Midbrain (tissue), 1 donor: ENCODE measurements at regions not wholly inside any gene's neighbourhood (a gene's known extent, or its start where the extent isn't known, plus 50 kb on each side); places are given as distances from the start of the nearest gene placed in this dataset.
"Not testable (repeated sequence)": the region's sequence is repeated elsewhere in the genome, so short reads cannot be mapped to it uniquely, and the experiment has no call there.

Experiments
- DNase-seq: peaks from one replicate; lab custom pipeline; 2025; lab: John Stamatoyannopoulos, UW

DNA sequence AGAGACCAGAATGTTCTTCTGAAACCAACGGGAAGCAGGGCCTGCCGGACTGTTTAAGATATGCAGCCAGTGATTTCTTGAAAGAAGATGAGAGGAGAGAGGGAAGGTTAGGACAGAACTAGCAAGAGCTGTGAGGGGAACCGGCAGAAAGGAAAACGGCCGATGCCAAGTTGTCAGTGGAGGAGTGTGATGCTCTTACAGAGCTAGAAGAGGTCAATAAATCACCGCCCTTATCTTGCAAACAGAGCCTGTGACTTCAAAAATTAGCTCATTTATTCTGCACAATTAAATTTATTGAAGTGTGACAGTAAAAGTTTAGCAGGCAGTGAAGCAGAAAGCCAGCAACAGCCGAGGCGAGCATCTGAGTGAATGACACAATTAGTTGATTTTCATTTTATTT is 509.5 kb upstream of the ID4 start:
- DNase-seq = no peak

DNA sequence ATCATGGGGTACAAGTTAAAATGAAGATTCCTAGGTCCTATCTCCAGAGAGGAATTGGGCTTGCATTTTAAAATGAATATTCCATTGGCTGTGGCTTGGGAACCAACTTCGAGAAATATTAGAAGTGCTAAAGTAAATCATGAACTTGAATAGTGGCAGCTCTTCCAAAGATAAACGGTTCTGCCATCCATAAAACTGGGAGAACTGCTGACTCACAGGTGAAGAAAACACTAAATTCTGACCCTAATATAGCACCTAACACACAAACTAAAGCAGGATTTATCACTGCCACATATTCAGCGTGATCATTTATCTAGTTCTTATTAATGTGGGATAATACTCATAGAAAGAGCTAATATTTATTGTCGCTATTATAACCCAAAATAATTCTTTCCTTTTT is 508.1 kb upstream of the ID4 start:
- no peak for DNase-seq

DNA sequence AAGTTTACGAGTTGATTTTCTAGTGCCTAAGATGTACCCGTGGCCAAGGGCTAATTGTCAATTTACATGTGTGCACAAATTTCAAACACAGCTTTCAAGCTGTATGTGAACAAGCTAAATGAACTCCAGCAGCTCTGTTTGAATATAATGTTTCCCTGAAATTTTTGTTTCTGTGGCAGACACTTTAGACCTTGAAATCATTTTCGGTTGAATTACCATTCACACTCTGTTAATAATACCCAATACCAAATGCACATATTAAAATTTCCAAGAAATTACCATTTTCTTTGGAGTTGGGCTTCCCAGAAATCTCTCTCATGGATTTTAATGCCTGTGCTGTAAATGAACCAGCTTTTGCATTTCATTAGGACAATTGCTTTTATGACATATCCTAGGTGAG is 506.1 kb upstream of the ID4 start:
- DNase-seq = no peak

DNA sequence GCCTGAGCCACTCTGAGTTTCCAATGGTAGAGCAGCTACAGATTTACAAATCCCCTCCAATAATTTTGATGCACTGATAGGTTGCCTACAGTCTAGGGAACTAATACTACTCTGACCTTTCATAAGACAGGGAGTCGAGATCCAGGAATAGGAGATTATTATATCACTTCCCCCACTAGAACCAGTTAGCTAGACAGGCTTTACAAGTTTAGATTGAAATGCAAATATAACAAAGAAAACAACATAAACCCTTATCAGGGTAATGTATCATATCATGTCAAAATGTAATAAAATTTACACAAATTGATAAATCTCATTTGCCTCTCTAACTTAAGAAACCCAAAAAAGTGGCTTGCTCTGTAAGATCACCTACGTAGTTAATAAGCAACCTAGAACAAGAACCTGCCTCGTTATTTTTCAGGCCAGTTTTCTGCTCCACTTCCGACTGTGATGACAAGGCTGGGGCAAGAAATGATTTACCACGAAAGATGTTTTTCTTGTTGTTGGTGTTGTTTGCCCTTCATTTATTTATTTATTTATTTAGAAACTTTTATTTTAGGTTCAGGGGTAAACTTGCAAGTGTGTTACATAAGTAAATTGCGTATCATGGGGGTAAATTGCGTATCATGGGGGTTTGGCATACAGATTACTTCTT is 504.2 kb upstream of the ID4 start:
- no peak for DNase-seq

DNA sequence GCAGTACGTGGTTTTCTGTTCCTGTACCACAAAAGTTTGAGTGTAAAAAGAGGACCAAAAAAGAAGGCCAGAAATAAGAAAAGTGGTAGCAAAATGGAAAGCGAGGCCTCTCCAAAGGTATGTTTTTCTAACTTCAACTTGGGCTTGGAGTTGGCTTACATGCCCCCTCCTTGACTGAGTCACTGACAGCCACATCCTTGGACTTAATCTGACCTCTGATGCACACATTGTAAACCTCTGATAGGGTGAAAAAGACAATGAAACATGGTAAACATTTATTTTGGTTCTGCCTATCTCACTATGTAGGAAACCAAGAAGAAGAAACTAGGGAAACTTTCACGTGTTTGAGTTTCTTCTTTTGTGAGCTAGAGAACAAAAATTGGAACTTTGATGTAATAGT is 503.2 kb upstream of the ID4 start:
- no peak for DNase-seq

DNA sequence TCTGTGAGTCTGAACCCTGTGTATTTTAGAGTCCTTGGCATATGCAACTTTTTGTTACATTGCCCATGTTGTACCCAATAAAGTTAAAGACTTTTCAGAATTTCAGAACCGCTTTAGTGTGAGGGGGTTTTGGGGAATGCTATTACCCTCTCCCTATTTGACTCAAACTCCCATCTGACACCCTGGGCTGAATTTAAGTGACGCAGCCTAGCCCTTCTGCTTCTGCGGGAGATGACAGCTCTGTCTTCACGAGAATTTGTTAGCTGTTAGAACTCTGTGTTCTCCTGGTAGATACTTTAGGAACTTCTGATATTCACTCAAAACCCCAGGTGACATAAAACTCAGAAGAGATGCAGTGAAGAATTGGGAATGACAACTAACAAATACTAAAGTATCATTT is 500.6 kb upstream of the ID4 start:
- DNase-seq = no peak

DNA sequence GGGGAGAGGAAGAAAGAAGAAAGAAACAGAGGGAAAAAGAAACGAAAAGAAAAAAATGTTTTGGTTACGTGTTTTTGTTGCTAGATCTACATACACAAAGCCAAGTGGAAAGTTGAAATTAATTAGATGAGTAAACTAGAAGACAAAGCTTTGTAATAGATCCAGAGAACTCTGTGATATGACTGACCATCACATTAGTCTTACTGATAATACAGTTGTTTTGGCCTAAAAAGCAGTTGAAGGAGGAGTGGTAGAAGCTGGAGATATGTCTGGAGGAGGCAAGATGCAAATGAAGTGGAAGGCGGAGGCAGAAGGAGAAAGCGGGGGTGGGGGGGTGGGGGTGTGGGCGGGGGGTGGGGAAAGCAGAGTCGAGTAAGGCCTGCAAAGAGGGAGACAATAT is 500.1 kb upstream of the ID4 start:
- no peak for DNase-seq

DNA sequence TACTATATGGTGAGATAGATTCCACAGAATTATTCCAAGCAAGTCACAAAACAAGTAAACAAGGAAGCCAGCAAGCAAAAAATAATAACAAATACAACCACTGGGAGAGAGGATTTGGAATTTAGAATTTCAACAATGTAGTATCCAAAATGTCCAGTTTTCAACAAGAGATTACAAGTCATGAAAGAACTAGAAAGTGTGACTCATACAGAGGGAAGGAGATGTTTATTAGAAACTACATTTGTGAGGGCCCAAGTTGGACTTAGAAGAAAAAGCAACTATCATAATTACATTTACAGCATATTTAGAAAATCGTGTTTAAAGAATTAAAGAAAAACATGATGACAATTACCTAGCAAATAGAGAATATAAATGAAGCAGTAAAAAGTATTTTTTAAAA is 494.6 kb upstream of the ID4 start:
- DNase-seq = no peak

DNA sequence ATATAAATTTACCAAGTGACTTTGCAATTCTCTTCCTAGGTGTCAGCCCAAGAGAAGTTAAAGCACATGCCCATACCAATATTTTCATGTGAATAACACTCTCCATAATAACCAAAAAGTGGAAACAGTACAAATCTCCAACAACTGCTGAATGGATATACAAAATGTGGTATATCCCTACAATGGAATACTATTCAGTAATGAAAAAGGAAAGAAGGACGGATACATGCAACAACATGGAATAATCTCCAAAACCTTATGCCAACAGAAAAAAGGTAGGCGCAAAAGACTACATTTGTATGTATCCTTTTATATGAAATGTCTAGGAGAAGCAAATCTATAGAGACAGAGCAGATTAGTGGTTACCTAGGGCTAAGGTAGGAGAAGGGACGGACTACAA is 487.7 kb upstream of the ID4 start:
- DNase-seq = no peak

DNA sequence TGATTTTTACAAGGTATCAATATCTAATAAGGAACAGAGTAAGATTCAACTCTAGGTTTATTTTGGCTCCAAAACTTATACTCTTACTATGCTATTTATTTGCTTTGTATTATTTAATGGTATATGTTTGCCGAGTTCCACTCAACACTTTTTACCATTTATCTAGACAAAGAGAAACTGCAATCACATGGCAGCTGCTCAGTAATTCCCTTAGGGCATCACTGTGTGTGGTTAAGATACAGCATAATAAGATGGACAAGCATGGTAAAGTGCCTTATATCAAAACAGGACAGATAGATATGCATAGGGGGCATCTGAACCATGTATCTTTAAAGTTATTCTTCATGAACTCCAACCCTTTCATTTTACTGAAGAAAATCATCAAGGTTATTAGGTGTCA is 483.0 kb upstream of the ID4 start:
- DNase-seq = no peak

DNA sequence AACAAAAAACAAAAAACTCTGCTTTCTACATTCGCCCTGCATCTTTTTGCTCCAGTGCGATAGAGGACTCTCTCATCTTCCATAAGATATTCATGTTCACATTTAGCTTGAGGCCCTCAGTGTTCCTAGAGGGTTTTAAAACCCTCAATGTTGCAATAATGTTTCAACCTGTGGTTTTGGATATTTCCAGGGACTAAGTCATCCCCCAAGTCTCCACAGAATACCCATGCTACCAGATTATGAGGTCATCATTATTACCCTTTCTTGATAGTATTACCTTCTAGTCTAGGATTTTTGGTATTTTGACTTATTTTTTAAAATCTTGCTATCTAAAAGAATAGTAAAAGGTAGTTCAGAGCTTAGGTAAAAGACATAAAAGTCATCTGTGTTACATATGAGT is 480.5 kb upstream of the ID4 start:
- DNase-seq = no peak

DNA sequence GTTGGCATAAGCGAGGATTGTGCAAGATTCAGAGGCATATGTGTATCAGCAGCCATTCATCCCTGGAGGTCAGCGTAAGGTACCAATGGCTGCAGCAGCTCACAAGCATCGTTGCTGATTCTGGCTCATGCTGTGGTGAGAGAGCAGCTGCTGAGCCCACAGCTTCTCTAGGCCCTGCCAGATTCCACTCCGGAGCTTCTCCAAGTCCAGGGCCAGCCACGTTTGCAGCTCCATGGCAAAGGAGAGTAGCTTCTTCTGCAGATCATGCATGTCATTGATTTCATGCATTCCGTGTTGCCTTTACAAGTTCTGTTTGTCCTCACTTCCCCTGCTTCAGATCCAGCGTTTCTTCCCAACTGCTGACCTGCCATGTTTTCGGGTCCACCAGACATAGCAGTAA is 474.8 kb upstream of the ID4 start:
- no peak for DNase-seq

DNA sequence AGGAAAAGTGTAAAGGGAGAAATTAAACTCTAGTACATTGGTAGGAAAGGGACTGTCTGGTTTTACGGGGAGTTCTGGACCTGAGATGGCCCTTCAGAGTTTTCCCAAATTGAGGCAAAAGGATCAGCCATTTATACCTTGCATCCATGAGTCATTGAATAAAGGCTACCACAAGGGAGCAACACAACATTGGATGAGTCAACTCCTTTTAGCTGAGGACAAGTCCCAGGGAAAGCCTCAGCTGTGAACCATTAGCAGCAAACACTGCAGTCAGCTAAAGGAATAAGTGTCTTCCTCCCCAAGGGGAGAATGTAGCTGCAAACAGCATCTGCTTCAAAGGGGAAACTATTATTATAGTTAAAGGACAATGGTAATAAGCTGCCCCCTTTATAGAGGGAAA is 468.7 kb upstream of the ID4 start:
- no peak for DNase-seq

DNA sequence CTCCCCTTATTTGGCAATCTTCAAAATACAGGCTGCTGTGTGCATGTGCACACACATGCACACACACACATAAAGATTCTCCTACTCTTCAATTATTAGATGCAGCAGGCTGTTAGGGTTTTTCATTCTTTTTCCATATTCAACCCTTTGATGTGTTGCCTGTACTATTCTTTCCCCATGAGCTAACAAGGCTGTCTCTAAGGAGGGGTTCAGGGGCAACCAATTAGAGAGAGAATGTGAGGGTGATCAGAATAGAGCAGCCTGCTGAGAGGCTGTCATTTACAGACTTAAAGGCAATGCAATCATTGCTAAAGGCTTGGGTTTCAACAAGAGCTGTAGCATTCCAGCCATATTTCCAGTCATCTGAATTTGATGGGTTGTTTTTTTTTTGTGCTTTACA is 467.4 kb upstream of the ID4 start:
- DNase-seq = no peak

DNA sequence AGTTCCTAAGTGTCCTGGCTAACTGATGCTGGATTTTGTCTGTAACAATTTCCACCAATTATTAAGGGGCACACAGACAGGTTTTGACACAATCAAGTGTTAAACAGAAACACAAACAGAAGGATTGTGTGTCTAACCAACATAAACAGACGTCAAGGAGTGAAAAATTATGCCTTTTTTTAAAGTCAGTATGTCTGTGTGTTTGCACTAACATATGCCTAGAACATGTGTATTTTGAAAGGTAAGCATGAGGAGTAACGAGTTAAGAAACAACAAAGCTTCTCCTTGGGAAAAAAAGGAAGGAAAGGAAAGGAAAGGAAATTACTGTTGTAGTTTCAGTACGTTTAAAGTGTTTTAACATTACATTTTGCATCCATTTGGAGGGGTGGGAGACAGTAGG is 466.3 kb upstream of the ID4 start:
- DNase-seq = no peak

DNA sequence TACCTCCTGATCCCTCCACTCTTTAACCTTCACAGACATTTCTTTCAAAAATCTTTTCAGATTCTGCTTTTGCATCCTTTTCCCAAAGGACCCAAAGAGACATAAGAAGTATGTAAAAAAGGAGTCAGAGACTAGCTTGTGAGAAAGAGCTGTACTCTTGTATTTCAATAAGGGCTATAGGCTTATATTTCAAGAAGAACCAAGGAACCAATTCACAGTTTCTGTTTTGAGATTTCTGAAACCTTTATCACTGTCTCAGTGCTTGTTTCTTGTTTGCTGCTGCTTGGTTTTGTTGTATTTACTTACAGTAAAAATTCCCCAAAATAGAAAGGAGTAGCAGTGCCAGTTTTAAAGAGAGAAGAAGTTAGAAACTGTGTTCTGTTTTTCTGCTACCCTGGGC is 461.6 kb upstream of the ID4 start:
- DNase-seq = no peak

DNA sequence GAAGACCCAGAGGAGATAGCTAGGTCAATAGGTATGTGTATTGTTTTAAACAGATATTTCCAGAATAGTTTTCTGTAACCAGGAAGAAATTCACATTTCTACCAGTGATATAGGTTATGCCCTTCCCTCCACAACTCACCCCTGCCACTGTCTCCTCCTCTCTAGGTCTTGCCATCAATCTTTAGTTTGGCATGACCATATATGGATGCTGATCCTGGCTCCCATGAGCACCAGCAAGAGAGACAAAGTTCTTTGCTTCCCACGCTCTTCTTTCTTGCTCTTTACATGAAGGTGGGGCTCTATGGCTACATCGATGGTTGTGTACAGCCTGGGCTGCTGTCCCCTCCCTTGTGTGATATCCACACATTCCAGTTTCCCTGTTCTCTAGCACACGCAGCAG is 459.4 kb upstream of the ID4 start:
- no peak for DNase-seq

DNA sequence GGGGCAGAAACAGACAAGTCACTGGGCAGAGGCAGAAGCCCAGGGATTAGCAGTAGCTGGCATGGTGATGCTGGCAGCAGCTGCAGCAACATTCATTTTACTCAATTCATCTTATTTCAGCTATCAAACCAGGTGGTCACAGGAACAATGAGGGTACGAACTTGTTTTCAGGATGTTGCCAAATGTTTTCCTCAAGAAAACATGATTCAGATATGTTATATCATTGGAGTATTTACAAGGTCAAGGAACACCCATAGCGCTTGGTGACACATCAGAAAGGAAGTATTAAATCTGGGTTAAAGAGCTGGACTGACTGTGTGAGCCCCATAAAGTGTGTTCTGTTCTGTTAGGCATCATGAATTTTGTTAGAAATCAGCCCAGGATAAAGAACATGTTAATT is 456.9 kb upstream of the ID4 start:
- no peak for DNase-seq

DNA sequence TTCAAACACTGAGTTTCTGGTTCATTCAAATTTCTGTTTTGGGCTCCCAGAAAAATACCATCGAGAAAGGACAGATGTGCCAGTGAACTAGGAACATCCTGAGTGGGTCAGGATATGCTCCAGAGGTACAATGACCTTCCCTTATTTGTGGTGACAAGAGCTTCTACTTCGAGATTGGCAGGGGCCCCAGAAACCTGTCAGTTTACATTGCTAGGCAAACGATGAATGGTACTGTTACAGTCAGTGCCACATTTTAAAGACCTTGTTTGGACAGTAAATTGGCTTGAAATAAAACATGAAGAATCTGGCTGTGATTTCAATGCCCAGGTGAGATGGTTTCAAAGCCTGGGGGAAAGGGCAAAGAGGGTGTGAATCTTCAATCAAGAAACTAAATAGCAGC is 454.5 kb upstream of the ID4 start:
- no peak for DNase-seq

DNA sequence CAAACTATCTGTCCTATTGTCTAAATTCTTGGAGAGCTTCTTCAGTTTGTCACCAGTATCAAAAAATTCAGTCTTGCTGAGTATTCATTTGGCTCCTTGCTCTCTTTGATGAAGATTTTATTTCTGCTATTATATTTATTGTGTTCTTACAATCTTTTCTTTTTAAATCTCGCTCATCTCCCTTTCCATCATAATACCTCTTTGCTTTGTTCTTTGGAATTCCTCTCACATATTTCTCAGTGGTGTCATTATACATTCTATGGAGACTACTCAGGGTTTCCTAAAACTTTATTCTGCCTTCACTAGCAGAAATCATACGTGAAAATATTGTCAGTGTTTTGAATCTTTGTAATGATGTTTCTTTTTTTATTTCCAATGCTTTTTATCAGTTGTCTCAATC is 445.2 kb upstream of the ID4 start:
- no peak for DNase-seq

DNA sequence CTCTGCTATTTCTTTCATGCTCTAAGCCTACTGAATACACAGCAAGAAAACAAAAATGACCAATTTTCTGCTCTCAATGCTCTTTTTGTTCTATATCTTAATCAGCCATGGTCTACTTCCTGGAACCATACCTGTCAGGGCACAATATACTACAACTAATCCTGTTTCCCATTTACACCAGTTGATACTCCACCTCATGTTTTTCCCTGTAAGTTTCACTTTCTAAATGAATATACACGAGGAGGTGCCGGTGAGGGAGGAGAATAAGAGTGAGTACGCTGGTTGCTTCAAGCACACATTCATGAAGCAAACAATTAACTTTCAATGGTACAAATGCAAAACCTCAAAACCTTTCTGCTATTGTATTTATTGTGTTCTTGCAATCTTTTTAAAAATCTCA is 443.1 kb upstream of the ID4 start:
- no peak for DNase-seq

DNA sequence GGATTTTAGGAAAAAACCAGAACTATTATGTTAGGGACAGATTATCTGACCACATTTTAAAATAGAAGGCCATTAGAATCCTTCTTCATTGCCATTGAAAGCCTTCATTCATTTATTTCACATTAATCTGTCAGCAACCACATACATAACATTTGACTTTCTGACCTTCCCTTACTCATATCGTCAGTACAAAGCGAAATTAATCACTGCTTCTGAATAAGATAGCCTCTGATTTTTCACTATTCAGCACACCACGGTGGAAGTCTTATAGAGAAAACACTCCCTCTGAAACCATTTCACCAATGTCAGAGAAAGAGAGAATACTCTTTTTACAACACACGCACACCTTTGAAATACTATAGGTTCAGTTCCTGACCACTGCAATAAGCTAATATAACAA is 442.5 kb upstream of the ID4 start:
- DNase-seq = no peak

DNA sequence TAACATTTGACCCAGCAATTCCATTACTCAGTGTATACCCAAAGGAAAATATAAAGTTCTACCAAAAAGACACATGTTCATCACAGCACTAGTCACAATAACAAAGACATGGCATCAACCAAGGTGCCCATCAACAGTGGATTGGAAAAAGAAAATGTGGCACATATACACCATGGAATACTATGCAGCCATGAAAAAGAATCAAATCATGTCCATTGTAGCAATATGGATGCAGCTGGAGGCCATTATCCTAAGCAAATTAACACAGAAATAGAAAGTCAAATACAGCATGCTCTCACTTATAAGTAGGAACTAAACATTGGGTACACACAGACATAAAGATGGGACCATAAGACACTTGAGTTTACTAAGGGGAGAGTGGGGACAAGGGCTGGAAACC is 441.9 kb upstream of the ID4 start:
- no peak for DNase-seq

DNA sequence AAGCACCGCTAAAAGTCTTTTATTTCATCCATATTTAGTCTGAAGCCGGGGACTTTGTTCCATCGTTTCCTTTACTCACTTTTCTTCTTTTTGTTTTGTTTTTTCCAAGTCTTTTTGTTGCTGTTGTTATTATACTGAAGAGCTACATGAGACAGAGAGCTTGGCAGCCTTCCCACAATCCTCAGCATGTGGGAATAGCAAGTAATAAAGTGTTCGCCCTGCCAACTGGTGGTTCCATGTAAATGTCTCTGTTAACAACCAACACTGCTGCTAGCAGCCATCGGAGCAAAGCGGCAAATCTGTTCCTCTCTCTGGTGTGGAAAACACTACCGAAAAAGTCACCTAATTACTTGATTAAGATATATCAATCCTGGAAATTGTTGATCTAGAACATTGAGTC is 437.8 kb upstream of the ID4 start:
- DNase-seq = no peak

DNA sequence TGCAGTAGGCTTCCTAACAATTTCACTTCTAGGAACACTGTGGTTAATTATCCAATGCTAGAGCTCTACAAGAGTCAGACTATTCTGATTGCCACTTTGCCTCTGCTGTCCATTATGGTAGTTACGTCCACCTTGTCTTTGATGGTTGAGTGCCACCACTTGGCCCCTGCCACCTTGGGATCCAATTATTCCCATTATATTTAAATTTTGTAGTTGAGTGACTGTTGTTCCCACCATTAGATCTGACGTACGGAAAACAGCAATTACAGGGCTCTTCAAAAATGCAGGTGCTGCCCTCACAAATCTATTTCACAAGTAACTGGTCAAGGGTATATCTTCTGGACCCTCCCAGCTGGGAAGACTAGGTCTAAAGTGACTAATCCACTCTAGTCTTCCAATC is 432.3 kb upstream of the ID4 start:
- DNase-seq = not testable (repeated sequence)
